A673 (cell line): ENCODE measurements at regions not wholly inside any gene's neighbourhood (a gene's known extent, or its start where the extent isn't known, plus 50 kb on each side); places are given as distances from the start of the nearest gene placed in this dataset.

ENCODE experiments used
- BruUV-seq: library from RNA; stranded (reverse); fragments of 400-500 nt; replicated peaks from 2 replicates; lab custom pipeline; 2021; lab: Mats Ljungman, UMichigan
- CTCF ChIA-PET: fragments of 300-600 bp; sonication (Branson Sonifier 250); formaldehyde crosslinking; loops from one replicate; lab custom pipeline; 2022; ENCODE audit warnings: antibody characterized with exemption; lab: Charles Lee
- POLR2A ChIA-PET: fragments of 300-600 bp; sonication (Branson Sonifier 250); formaldehyde crosslinking; loops from one replicate; lab custom pipeline; 2022; ENCODE audit warnings: antibody characterized with exemption; ENCODE audit not compliant: low non-redundant PET; lab: Charles Lee
- DNase-seq: peaks from one replicate; pipeline ENCODE4 v3.0.0-alpha.2; 2015; ENCODE audit warnings: low spot score
- H3K27ac ChIP-seq: fragments of 200-600 bp; sonication (generic); 2 replicates; pipeline ENCODE4 v1.5.1; 2016; ENCODE audit warnings: mixed run types, low read depth, mild to moderate bottlenecking, mixed read lengths, antibody characterized with exemption, low read length; ENCODE audit not compliant: poor library complexity, severe bottlenecking
- H3K27me3 ChIP-seq: fragments of 200-600 bp; sonication (generic); replicated peaks from 2 replicates; pipeline ENCODE4 v1.6.1; 2017; ENCODE audit warnings: mixed run types, low read depth, mild to moderate bottlenecking, mixed read lengths, antibody characterized with exemption, low read length; ENCODE audit not compliant: insufficient read depth, poor library complexity
- H3K36me3 ChIP-seq: fragments of 200-600 bp; sonication (generic); 2 replicates; pipeline ENCODE4 v1.6.1; 2016; ENCODE audit warnings: mixed run types, mild to moderate bottlenecking, mixed read lengths, antibody characterized with exemption, low read length; ENCODE audit not compliant: insufficient read depth, poor library complexity, severe bottlenecking
- H3K4me1 ChIP-seq: fragments of 200-600 bp; sonication (generic); 2 replicates; pipeline ENCODE4 v1.6.1; 2017; ENCODE audit warnings: mixed run types, mild to moderate bottlenecking, mixed read lengths, antibody characterized with exemption, low read length; ENCODE audit not compliant: insufficient read depth, poor library complexity, severe bottlenecking
- H3K4me3 ChIP-seq: fragments of 200-600 bp; sonication (generic); 2 replicates; pipeline ENCODE4 v1.5.1; 2016; ENCODE audit warnings: low read depth, mixed run types, mild to moderate bottlenecking, mixed read lengths, low read length; ENCODE audit not compliant: poor library complexity, severe bottlenecking
- H3K9me3 ChIP-seq: fragments of 200-600 bp; sonication (generic); 2 replicates; pipeline ENCODE4 v1.6.1; 2016; ENCODE audit warnings: mixed run types, low read depth, mild to moderate bottlenecking, mixed read lengths, antibody characterized with exemption, low read length; ENCODE audit not compliant: poor library complexity, severe bottlenecking
- EZH2 ChIP-seq: fragments of 200-600 bp; sonication (generic); IDR thresholded peaks from 2 replicates; pipeline ENCODE4 v1.6.1; 2017; ENCODE audit warnings: borderline replicate concordance, low read depth, mild to moderate bottlenecking, mixed read lengths, antibody characterized with exemption, low read length; ENCODE audit not compliant: poor library complexity, severe bottlenecking
- intact Hi-C: fragments of 100-400 bp; cut with micrococcal nuclease; formaldehyde crosslinking; loops from one replicate; pipeline ENCODE4 v1.10.0; 2022; ENCODE audit not compliant: unreplicated experiment
- TF ChIP-seq, protein P1 (sequence below): fragments of 300-800, 200-600 bp; sonication (generic); conservative IDR thresholded peaks from 2 replicates; pipeline ENCODE4 v1.5.1; 2017; ENCODE audit warnings: low read depth, mild to moderate bottlenecking, antibody characterized with exemption, low read length, moderate library complexity, mixed read lengths

DNA sequence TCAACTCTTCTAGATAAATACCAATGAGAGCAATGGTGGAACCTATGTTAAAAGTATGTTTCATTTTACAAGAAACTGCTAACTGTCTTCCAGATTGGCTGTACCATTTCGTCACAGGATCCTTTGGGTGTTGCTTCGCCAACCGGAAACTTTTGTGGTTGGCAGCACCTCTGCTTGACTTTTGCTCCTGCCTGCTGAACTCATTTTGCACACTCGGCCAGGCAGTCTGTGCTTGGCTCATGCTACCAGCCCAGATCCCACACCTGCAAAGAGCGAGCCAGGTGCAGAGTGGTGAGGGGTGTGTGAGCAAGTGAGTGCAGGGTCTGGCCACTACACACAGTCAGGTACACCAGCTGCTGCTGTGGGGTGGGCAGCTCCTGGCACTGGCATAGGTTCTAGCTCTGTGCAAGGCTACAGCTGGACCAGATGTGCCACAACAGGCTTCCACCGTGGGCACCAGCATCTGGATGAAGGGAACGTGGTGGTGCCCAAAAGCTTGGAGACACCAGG lies 422.3 kb downstream of the PRR16 start:
- Histone ChIP-seq H3K4me3 (no peak overlapping the region), H3K27me3 (no peaks in the 10 kb centered on the region), H3K27ac (no peak overlapping the region), H3K9me3 (no peaks in the 10 kb centered on the region), H3K36me3 (no peaks in the 10 kb centered on the region), H3K4me1 (no peaks in the 10 kb centered on the region)
- BruUV-seq, result no TSS peak
- intact Hi-C loops, result no loop called here
- ChIA-PET POLR2A (no interaction called here), CTCF (no interaction called here)
- no peak for DNase-seq
- no peak for TF ChIP-seq EZH2
- TF ChIP-seq, protein P1, sequence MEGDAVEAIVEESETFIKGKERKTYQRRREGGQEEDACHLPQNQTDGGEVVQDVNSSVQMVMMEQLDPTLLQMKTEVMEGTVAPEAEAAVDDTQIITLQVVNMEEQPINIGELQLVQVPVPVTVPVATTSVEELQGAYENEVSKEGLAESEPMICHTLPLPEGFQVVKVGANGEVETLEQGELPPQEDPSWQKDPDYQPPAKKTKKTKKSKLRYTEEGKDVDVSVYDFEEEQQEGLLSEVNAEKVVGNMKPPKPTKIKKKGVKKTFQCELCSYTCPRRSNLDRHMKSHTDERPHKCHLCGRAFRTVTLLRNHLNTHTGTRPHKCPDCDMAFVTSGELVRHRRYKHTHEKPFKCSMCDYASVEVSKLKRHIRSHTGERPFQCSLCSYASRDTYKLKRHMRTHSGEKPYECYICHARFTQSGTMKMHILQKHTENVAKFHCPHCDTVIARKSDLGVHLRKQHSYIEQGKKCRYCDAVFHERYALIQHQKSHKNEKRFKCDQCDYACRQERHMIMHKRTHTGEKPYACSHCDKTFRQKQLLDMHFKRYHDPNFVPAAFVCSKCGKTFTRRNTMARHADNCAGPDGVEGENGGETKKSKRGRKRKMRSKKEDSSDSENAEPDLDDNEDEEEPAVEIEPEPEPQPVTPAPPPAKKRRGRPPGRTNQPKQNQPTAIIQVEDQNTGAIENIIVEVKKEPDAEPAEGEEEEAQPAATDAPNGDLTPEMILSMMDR, result no peak

DNA sequence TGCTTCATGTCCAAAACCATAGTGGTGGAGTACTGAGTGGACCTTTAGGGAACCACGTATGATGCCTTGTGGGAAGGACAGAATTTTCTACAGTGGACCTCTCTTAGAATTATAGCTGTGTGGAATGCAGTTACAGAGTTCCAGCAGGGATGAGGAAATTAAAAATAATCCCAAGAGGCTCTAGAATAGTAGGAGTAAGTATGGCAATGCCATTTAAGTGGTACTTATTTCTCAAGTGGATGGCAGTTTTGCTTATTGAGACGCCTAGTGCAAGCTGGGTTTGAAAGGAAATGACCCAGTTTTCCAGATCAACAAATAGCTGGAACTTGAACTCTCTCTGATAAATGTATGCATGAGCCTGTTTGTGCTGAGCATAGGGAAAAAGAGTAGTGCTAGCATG lies 431.6 kb downstream of the PRR16 start:
- Histone ChIP-seq H3K36me3 (no peaks in the 10 kb centered on the region), H3K9me3 (no peaks in the 10 kb centered on the region), H3K27ac (no peak overlapping the region), H3K4me3 (no peak overlapping the region), H3K27me3 (no peaks in the 10 kb centered on the region), H3K4me1 (no peaks in the 10 kb centered on the region)
- peak; percentile 9 for DNase-seq
- BruUV-seq, result no TSS peak
- ChIA-PET CTCF (no interaction called here), POLR2A (no interaction called here)
- intact Hi-C loops, result no loop called here
- no peak for TF ChIP-seq EZH2
- TF ChIP-seq, protein P1, result no peak

DNA sequence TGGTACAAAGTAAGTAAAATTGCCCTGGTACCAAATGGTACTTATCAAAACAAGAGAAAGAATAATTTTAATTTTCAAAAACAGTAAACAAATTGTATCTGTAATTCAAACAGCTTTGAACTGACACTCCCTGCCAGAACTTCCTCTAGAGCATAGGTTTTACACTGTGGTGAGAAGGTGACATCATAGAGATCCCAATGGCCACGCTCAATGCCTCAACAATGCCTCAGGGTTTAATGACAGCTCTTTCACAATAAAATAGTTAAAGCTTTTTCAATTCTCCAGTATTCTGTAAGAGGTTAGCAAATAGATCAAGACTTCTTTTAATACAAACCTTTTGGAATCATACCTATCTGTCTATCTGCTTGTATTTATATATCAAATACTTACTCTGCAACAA lies 437.1 kb downstream of the PRR16 start:
- no peak overlapping the region for H3K27ac ChIP-seq
- ChIA-PET CTCF (no interaction called here), POLR2A (no interaction called here)
- BruUV-seq, result no TSS peak
- H3K36me3 ChIP-seq, result no peaks in the 10 kb centered on the region
- TF ChIP-seq, protein P1, result no peak
- no peak for TF ChIP-seq EZH2
- H3K9me3 ChIP-seq, result no peaks in the 10 kb centered on the region
- no peaks in the 10 kb centered on the region for H3K4me1 ChIP-seq
- intact Hi-C loops, result no loop called here
- DNase-seq, result no peak
- no peaks in the 10 kb centered on the region for H3K27me3 ChIP-seq
- no peak overlapping the region for H3K4me3 ChIP-seq
